NCI-H510A (cell line): ENCODE measurements at regions not wholly inside any gene's neighbourhood (a gene's known extent, or its start where the extent isn't known, plus 50 kb on each side); places are given as distances from the start of the nearest gene placed in this dataset.

Experiments used
- DNase-seq: peaks from one replicate; lab custom pipeline; 2025; lab: John Stamatoyannopoulos, UW

GRCh38 chr5:122721127-122721526, 53.8 kb upstream of the SNX2 start:
- DNase-seq, result no peak

- no peak for DNase-seq
Measured at GRCh38 chr5:122722341-122722740, 52.5 kb upstream of the SNX2 start.

GRCh38 chr5:122723606-122724352, 51.1 kb upstream of the SNX2 start:
- DNase-seq, result no peak
